ENCODE measurements at regions not wholly inside any gene's neighbourhood (a gene's known extent, or its start where the extent isn't known, plus 50 kb on each side); places are given as distances from the start of the nearest gene placed in this dataset.

DNA sequence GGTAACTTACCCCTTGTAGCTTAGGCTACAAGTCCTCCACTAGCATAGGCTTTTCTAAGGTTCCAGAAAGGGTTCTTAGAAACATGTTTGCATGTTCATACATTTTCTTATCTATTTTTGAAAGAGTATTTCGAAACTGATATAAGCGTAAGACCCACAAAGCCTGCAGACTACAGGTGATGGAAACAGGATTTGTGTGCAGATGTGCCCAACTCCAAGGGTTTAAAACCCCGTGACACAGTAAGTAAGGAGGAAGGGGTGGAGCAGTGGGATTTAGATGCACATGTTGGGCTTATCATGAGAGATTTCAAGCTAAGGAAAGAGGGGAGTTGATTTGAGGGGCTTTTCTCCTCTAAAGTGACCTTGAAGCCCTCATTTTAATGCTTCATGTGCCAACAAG is 164.7 kb downstream of the LTN1 start (continued):
- TF ChIP-seq, protein P1, sequence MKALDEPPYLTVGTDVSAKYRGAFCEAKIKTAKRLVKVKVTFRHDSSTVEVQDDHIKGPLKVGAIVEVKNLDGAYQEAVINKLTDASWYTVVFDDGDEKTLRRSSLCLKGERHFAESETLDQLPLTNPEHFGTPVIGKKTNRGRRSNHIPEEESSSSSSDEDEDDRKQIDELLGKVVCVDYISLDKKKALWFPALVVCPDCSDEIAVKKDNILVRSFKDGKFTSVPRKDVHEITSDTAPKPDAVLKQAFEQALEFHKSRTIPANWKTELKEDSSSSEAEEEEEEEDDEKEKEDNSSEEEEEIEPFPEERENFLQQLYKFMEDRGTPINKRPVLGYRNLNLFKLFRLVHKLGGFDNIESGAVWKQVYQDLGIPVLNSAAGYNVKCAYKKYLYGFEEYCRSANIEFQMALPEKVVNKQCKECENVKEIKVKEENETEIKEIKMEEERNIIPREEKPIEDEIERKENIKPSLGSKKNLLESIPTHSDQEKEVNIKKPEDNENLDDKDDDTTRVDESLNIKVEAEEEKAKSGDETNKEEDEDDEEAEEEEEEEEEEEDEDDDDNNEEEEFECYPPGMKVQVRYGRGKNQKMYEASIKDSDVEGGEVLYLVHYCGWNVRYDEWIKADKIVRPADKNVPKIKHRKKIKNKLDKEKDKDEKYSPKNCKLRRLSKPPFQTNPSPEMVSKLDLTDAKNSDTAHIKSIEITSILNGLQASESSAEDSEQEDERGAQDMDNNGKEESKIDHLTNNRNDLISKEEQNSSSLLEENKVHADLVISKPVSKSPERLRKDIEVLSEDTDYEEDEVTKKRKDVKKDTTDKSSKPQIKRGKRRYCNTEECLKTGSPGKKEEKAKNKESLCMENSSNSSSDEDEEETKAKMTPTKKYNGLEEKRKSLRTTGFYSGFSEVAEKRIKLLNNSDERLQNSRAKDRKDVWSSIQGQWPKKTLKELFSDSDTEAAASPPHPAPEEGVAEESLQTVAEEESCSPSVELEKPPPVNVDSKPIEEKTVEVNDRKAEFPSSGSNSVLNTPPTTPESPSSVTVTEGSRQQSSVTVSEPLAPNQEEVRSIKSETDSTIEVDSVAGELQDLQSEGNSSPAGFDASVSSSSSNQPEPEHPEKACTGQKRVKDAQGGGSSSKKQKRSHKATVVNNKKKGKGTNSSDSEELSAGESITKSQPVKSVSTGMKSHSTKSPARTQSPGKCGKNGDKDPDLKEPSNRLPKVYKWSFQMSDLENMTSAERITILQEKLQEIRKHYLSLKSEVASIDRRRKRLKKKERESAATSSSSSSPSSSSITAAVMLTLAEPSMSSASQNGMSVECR (CRISPR knock-in tag; IDR thresholded peaks at IDR 0.05; ENCODE audit: borderline replicate concordance): no peak
- no peak for TF ChIP-seq ZNF317 (CRISPR knock-in tag; IDR thresholded peaks at IDR 0.05; ENCODE audit: borderline replicate concordance, low read depth)
- TF ChIP-seq, protein P2, sequence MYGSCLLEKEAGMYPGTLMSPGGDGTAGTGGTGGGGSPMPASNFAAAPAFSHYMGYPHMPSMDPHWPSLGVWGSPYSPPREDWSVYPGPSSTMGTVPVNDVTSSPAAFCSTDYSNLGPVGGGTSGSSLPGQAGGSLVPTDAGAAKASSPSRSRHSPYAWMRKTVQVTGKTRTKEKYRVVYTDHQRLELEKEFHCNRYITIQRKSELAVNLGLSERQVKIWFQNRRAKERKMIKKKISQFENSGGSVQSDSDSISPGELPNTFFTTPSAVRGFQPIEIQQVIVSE (CRISPR knock-in tag; IDR thresholded peaks at IDR 0.05; ENCODE audit: borderline replicate concordance): no peak
- no peak for TF ChIP-seq RORB (CRISPR knock-in tag; IDR thresholded peaks at IDR 0.05)
- TF ChIP-seq ETV6 (CRISPR knock-in tag; IDR thresholded peaks at IDR 0.05): no peak
- TF ChIP-seq, protein P3, sequence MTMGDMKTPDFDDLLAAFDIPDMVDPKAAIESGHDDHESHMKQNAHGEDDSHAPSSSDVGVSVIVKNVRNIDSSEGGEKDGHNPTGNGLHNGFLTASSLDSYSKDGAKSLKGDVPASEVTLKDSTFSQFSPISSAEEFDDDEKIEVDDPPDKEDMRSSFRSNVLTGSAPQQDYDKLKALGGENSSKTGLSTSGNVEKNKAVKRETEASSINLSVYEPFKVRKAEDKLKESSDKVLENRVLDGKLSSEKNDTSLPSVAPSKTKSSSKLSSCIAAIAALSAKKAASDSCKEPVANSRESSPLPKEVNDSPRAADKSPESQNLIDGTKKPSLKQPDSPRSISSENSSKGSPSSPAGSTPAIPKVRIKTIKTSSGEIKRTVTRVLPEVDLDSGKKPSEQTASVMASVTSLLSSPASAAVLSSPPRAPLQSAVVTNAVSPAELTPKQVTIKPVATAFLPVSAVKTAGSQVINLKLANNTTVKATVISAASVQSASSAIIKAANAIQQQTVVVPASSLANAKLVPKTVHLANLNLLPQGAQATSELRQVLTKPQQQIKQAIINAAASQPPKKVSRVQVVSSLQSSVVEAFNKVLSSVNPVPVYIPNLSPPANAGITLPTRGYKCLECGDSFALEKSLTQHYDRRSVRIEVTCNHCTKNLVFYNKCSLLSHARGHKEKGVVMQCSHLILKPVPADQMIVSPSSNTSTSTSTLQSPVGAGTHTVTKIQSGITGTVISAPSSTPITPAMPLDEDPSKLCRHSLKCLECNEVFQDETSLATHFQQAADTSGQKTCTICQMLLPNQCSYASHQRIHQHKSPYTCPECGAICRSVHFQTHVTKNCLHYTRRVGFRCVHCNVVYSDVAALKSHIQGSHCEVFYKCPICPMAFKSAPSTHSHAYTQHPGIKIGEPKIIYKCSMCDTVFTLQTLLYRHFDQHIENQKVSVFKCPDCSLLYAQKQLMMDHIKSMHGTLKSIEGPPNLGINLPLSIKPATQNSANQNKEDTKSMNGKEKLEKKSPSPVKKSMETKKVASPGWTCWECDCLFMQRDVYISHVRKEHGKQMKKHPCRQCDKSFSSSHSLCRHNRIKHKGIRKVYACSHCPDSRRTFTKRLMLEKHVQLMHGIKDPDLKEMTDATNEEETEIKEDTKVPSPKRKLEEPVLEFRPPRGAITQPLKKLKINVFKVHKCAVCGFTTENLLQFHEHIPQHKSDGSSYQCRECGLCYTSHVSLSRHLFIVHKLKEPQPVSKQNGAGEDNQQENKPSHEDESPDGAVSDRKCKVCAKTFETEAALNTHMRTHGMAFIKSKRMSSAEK (CRISPR knock-in tag; IDR thresholded peaks at IDR 0.05; ENCODE audit: borderline replicate concordance): no peak
- no peak for TF ChIP-seq FOXJ3 (CRISPR knock-in tag; IDR thresholded peaks at IDR 0.05; ENCODE audit: borderline replicate concordance)
- no peak for TF ChIP-seq RELA (CRISPR knock-in tag; IDR thresholded peaks at IDR 0.05; ENCODE audit: borderline replicate concordance)

DNA sequence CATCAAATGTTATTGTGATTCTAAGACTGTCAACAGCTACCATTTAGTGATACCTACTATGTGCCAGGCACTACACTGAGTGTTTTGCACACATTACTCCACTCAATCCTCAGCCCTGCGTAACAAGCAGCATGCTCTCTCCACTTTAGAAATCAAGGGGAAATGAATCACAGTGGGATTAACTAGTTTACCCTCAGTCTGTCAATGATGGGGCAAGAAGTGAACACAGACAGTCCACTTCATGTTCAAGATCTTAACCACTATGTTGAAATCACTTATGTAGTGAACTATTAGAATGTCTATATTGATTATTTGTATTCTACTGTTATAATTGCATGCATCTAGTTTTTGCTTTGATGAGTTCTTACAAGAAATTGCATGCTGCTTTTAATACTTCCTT is 165.3 kb downstream of the LTN1 start:
- Mint-ChIP-seq H3K27ac (no peak overlapping the region), H3K27me3 (ENCODE audit: low read depth) (no peaks in the 10 kb centered on the region), H3K4me1 (no peaks in the 10 kb centered on the region), H3K9me3 (no peaks in the 10 kb centered on the region), H3K4me3 (no peak overlapping the region), H3K36me3 (no peaks in the 10 kb centered on the region)
- CTCF ChIA-PET: no interaction called here
- no peak for ATAC-seq
- POLR2A ChIA-PET: no interaction called here
- no peak for DNase-seq (ENCODE audit: low spot score)
- TF ChIP-seq, protein P4, sequence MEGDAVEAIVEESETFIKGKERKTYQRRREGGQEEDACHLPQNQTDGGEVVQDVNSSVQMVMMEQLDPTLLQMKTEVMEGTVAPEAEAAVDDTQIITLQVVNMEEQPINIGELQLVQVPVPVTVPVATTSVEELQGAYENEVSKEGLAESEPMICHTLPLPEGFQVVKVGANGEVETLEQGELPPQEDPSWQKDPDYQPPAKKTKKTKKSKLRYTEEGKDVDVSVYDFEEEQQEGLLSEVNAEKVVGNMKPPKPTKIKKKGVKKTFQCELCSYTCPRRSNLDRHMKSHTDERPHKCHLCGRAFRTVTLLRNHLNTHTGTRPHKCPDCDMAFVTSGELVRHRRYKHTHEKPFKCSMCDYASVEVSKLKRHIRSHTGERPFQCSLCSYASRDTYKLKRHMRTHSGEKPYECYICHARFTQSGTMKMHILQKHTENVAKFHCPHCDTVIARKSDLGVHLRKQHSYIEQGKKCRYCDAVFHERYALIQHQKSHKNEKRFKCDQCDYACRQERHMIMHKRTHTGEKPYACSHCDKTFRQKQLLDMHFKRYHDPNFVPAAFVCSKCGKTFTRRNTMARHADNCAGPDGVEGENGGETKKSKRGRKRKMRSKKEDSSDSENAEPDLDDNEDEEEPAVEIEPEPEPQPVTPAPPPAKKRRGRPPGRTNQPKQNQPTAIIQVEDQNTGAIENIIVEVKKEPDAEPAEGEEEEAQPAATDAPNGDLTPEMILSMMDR (IDR thresholded peaks at IDR 0.05): no peak
- TF ChIP-seq, protein P5, sequence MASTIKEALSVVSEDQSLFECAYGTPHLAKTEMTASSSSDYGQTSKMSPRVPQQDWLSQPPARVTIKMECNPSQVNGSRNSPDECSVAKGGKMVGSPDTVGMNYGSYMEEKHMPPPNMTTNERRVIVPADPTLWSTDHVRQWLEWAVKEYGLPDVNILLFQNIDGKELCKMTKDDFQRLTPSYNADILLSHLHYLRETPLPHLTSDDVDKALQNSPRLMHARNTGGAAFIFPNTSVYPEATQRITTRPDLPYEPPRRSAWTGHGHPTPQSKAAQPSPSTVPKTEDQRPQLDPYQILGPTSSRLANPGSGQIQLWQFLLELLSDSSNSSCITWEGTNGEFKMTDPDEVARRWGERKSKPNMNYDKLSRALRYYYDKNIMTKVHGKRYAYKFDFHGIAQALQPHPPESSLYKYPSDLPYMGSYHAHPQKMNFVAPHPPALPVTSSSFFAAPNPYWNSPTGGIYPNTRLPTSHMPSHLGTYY (CRISPR knock-in tag; IDR thresholded peaks at IDR 0.05): no peak
- TF ChIP-seq, protein P6, sequence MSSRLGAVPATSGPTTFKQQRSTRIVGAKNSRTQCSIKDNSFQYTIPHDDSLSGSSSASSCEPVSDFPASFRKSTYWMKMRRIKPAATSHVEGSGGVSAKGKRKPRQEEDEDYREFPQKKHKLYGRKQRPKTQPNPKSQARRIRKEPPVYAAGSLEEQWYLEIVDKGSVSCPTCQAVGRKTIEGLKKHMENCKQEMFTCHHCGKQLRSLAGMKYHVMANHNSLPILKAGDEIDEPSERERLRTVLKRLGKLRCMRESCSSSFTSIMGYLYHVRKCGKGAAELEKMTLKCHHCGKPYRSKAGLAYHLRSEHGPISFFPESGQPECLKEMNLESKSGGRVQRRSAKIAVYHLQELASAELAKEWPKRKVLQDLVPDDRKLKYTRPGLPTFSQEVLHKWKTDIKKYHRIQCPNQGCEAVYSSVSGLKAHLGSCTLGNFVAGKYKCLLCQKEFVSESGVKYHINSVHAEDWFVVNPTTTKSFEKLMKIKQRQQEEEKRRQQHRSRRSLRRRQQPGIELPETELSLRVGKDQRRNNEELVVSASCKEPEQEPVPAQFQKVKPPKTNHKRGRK (CRISPR knock-in tag; IDR thresholded peaks at IDR 0.05; ENCODE audit: borderline replicate concordance): no peak
- TF ChIP-seq, protein P7, sequence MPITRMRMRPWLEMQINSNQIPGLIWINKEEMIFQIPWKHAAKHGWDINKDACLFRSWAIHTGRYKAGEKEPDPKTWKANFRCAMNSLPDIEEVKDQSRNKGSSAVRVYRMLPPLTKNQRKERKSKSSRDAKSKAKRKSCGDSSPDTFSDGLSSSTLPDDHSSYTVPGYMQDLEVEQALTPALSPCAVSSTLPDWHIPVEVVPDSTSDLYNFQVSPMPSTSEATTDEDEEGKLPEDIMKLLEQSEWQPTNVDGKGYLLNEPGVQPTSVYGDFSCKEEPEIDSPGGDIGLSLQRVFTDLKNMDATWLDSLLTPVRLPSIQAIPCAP (CRISPR knock-in tag; IDR thresholded peaks at IDR 0.05): no peak
- TF ChIP-seq, protein P8, sequence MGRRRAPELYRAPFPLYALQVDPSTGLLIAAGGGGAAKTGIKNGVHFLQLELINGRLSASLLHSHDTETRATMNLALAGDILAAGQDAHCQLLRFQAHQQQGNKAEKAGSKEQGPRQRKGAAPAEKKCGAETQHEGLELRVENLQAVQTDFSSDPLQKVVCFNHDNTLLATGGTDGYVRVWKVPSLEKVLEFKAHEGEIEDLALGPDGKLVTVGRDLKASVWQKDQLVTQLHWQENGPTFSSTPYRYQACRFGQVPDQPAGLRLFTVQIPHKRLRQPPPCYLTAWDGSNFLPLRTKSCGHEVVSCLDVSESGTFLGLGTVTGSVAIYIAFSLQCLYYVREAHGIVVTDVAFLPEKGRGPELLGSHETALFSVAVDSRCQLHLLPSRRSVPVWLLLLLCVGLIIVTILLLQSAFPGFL (CRISPR knock-in tag; IDR thresholded peaks at IDR 0.05; ENCODE audit: borderline replicate concordance): no peak
- TF ChIP-seq, protein P9, sequence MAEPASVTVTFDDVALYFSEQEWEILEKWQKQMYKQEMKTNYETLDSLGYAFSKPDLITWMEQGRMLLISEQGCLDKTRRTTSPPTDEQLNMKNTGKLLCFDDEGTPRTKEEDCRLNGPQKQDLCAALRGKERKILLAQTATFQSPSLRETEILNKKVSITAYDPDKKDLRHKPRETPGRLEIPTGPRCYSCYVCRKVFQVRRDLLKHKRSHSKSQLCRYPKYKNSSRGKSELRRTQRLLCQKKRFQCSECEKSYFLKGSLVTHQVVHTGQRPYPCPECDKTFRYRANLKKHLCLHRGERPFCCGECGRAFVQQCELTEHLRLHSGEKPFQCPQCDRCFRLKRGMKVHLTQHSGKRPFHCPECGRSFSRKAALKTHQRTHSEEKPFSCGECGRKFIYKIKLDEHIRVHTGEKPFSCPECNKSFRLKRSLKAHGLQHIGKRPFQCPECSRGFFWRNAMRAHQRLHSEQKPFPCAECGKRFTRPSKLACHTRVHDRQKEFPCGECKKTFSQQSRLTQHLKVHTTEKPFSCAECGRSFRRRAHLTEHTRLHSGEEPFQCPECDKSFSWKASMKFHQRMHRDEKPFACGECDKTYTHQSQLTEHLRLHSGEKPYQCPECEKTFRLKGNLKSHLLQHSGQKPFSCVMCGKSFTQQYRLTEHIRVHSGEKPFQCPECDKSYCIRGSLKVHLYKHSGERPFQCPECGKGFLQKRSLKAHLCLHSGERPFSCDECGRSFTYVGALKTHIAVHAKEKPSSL (CRISPR knock-in tag; conservative IDR thresholded peaks at IDR 0.05): no peak
- TF ChIP-seq, protein P10, sequence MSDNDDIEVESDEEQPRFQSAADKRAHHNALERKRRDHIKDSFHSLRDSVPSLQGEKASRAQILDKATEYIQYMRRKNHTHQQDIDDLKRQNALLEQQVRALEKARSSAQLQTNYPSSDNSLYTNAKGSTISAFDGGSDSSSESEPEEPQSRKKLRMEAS (CRISPR knock-in tag; IDR thresholded peaks at IDR 0.05): no peak
- TF ChIP-seq NR3C1 (CRISPR knock-in tag; conservative IDR thresholded peaks at IDR 0.05; ENCODE audit: low read depth): no peak
